CD14-positive monocyte (primary cell): ENCODE measurements at regions not wholly inside any gene's neighbourhood (a gene's known extent, or its start where the extent isn't known, plus 50 kb on each side); places are given as distances from the start of the nearest gene placed in this dataset.

ENCODE experiments used
- DNase-seq, 3 donors: peaks; one replicate each; pipeline ENCODE4 v3.0.0-alpha.2; 2011 to 2022
- H2AFZ ChIP-seq: 2 replicates; pipeline ENCODE4 v1.6.0; 2012; ENCODE audit warnings: mild to moderate bottlenecking, low read depth, low read length, inconsistent platforms; ENCODE audit not compliant: insufficient read depth, poor library complexity, severe bottlenecking
- H3K27ac ChIP-seq, 2 donors: 1 replicate in 1 of 2; 2 replicates in 1 of 2; pipeline ENCODE4 v1.5.1; 2012 to 2013; ENCODE audit warnings: low read length in 2 of 2, control low read depth in 1 of 2, inconsistent platforms in 1 of 2, low read depth in 1 of 2, mild to moderate bottlenecking in 1 of 2
- H3K27me3 ChIP-seq, 2 donors: one replicate each; pipeline versions ENCODE4 v1.6.0 to v1.6.1; 2011 to 2013; ENCODE audit warnings: low read length in 2 of 2; ENCODE audit not compliant: control insufficient read depth in 2 of 2, insufficient read depth in 2 of 2
- H3K36me3 ChIP-seq, 2 donors: replicated peaks in 1 of 2; 1 replicate in 1 of 2; 2 replicates in 1 of 2; pipeline versions ENCODE4 v1.5.1 to v1.6.1; 2012 to 2013; ENCODE audit warnings: low read length in 2 of 2, control low read depth in 1 of 2, inconsistent platforms in 1 of 2, mild to moderate bottlenecking in 1 of 2; ENCODE audit not compliant: insufficient read depth in 2 of 2, control insufficient read depth in 1 of 2
- H3K4me1 ChIP-seq, 2 donors: 1 replicate in 1 of 2; 2 replicates in 1 of 2; pipeline versions ENCODE4 v1.5.1 to v1.6.1; 2012 to 2013; ENCODE audit warnings: low read length in 2 of 2, control low read depth in 1 of 2, inconsistent platforms in 1 of 2, mild to moderate bottlenecking in 1 of 2, moderate library complexity in 1 of 2; ENCODE audit not compliant: insufficient read depth in 2 of 2, control insufficient read depth in 1 of 2
- H3K4me2 ChIP-seq: replicated peaks from 2 replicates; pipeline ENCODE3; 2012; ENCODE audit warnings: low read length, moderate library complexity, mild to moderate bottlenecking; ENCODE audit not compliant: poor library complexity, severe bottlenecking; ENCODE audit errors: extremely low read depth
- H3K4me3 ChIP-seq, 3 experiments: fragments of 200-600 bp in 1 of 3; sonication (generic) in 1 of 3; replicated peaks in 1 of 3; 1 replicate in 2 of 3; 2 replicates in 1 of 3; pipeline ENCODE4 v1.5.1; 2011 to 2013; ENCODE audit warnings: low read length in 3 of 3, mild to moderate bottlenecking in 3 of 3, control low read depth in 2 of 3, low read depth in 2 of 3, inconsistent platforms in 1 of 3, moderate library complexity in 1 of 3
- H3K79me2 ChIP-seq: 2 replicates; pipeline ENCODE4 v1.6.0; 2012; ENCODE audit warnings: mild to moderate bottlenecking, control low read depth, inconsistent platforms, low read length, moderate library complexity; ENCODE audit not compliant: insufficient read depth
- H3K9ac ChIP-seq: 2 replicates; pipeline ENCODE4 v1.6.0; 2017; ENCODE audit warnings: low read length, mild to moderate bottlenecking; ENCODE audit not compliant: insufficient read depth, poor library complexity, severe bottlenecking
- H3K9me3 ChIP-seq, 2 donors: replicated peaks in 1 of 2; 1 replicate in 1 of 2; 2 replicates in 1 of 2; pipeline versions ENCODE4 v1.5.1 to v1.6.1; 2012 to 2013; ENCODE audit warnings: low read length in 2 of 2, control low read depth in 1 of 2; ENCODE audit not compliant: control insufficient read depth in 1 of 2, insufficient read depth in 1 of 2
- H4K20me1 ChIP-seq: 2 replicates; pipeline ENCODE4 v1.6.0; 2012; ENCODE audit warnings: mild to moderate bottlenecking, low read length, control low read depth, moderate library complexity; ENCODE audit not compliant: insufficient read depth
- H3K27ac Mint-ChIP-seq, 7 donors: one replicate each; pipeline ENCODE4 v1.8.0; 2020; ENCODE audit warnings: mild to moderate bottlenecking in 7 of 7, mixed read lengths in 7 of 7, moderate library complexity in 6 of 7, inconsistent platforms in 2 of 7
- H3K27me3 Mint-ChIP-seq, 3 donors: one replicate each; pipeline ENCODE4 v1.8.0; 2021 to 2022; ENCODE audit warnings: low read depth in 3 of 3, mild to moderate bottlenecking in 3 of 3, mixed read lengths in 3 of 3, moderate library complexity in 3 of 3, inconsistent platforms in 1 of 3
- H3K36me3 Mint-ChIP-seq, 2 donors: one replicate each; pipeline ENCODE4 v1.8.0; 2020; ENCODE audit warnings: mixed read lengths in 2 of 2, inconsistent platforms in 1 of 2, mild to moderate bottlenecking in 1 of 2
- H3K4me1 Mint-ChIP-seq: one replicate; pipeline ENCODE4 v1.8.0; 2020; ENCODE audit warnings: mild to moderate bottlenecking, mixed read lengths
- H3K4me3 Mint-ChIP-seq, 2 donors: one replicate each; pipeline ENCODE4 v1.8.0; 2020; ENCODE audit warnings: mild to moderate bottlenecking in 2 of 2, mixed read lengths in 2 of 2, moderate library complexity in 1 of 2
- H3K9me3 Mint-ChIP-seq, 7 donors: one replicate each; pipeline ENCODE4 v1.8.0; 2020 to 2022; ENCODE audit warnings: mixed read lengths in 7 of 7, mild to moderate bottlenecking in 6 of 7, moderate library complexity in 6 of 7, inconsistent platforms in 2 of 7
- WGBS: methylation state at CpG from one replicate; pipeline ENCODE4 v1.1.5; 2013; ENCODE audit warnings: missing lambda C conversion rate; ENCODE audit not compliant: insufficient coverage; 5-methylcytosine and 5-hydroxymethylcytosine counted together
- intact Hi-C, 2 donors: fragments of 100-400 bp; cut with micrococcal nuclease; formaldehyde crosslinking; loops; one replicate each; pipeline versions ENCODE4 v1.15.0 to v1.15.1; 2023
- TF ChIP-seq, protein P1 (sequence below): fragments of 200-600 bp; IDR thresholded peaks from one replicate; pipeline ENCODE4 v1.8.0; 2022; ENCODE audit warnings: antibody characterized with exemption, mild to moderate bottlenecking

DNA sequence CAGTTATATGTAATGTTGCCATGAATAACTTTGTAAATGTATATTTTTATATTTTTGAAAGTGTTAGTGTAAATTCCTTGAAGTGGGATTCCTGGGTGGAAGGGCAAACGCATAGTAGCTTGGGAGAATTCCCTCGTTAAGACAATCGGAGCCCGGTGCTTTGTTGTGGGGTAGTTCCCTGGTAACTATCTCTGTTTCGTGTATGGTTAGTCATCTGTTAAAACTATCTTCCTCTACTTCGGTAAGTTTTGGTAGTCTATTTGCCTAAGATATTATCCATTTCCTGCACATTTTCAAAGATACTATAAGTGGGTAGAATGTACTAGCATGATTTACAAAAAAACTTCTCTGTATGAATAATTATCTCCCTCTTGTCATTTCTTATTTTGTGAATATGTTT, 113.8 kb upstream of the NRXN1 start:
- H3K4me3 ChIP-seq: no peak overlapping the region
- Mint-ChIP-seq H3K27me3 (peaks cover 0 to 2% (median 0%) of the 10 kb centered on the region in 3 donors), H3K27ac (no peak overlapping the region), H3K36me3 (no peaks in the 10 kb centered on the region), H3K9me3 (peaks cover 0 to 10% (median 3%) of the 10 kb centered on the region in 7 donors), H3K4me1 (no peaks in the 10 kb centered on the region), H3K4me3 (no peak overlapping the region)
- intact Hi-C loops: no loop called here
- H3K36me3 ChIP-seq: no peaks in the 10 kb centered on the region
- no peaks in the 10 kb centered on the region for H4K20me1 ChIP-seq
- no peaks in the 10 kb centered on the region for H3K79me2 ChIP-seq
- H2AFZ ChIP-seq: no peak overlapping the region
- no CpG with 5 or more reads among the region's 6 CpGs for WGBS
- no peak for DNase-seq
- H3K27me3 ChIP-seq: no peaks in the 10 kb centered on the region
- no peak overlapping the region for H3K4me2 ChIP-seq
- peaks cover 4% of the 10 kb centered on the region in 2 donors for H3K9me3 ChIP-seq
- no peaks in the 10 kb centered on the region for H3K4me1 ChIP-seq
- TF ChIP-seq, protein P1, sequence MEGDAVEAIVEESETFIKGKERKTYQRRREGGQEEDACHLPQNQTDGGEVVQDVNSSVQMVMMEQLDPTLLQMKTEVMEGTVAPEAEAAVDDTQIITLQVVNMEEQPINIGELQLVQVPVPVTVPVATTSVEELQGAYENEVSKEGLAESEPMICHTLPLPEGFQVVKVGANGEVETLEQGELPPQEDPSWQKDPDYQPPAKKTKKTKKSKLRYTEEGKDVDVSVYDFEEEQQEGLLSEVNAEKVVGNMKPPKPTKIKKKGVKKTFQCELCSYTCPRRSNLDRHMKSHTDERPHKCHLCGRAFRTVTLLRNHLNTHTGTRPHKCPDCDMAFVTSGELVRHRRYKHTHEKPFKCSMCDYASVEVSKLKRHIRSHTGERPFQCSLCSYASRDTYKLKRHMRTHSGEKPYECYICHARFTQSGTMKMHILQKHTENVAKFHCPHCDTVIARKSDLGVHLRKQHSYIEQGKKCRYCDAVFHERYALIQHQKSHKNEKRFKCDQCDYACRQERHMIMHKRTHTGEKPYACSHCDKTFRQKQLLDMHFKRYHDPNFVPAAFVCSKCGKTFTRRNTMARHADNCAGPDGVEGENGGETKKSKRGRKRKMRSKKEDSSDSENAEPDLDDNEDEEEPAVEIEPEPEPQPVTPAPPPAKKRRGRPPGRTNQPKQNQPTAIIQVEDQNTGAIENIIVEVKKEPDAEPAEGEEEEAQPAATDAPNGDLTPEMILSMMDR: no peak
- H3K27ac ChIP-seq: no peak overlapping the region
- no peak overlapping the region for H3K9ac ChIP-seq

DNA sequence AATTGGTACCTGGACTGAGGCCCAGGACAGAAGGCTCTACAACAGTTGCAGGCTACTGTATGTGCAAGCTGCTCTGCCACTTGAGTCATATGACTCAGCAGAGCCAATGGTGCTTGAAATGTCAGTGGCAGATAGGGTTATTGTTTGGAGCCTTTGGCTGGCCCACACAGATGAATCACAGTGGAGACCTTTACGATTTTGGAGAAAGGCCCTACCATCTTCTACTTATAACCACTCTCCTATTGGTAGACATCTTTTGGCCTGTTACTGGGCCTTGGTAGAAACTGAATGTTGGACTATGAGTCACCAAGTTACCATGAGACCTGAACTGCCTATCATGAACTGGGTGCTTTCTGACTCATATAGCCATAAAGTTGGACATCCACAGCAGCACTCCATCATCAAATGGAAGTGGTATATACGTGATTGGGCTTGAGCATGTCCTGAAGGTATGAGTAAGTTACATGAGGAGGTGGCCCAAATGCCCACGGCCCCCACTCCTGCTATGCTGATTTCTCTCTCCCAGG, 88.9 kb upstream of the NRXN1 start:
- H3K4me1 ChIP-seq: no peaks in the 10 kb centered on the region
- no CpG with 5 or more reads among the region's 3 CpGs for WGBS
- H3K4me3 ChIP-seq: no peak overlapping the region
- no peak overlapping the region for H3K4me2 ChIP-seq
- no peaks in the 10 kb centered on the region for H3K36me3 ChIP-seq
- no peak overlapping the region for H3K27ac ChIP-seq
- H3K79me2 ChIP-seq: no peaks in the 10 kb centered on the region
- peaks cover 0 to 11% (median 5%) of the 10 kb centered on the region in 7 donors for H3K9me3 Mint-ChIP-seq
- no peaks in the 10 kb centered on the region for H3K27me3 ChIP-seq
- H3K9ac ChIP-seq: no peak overlapping the region
- H3K36me3 Mint-ChIP-seq: no peaks in the 10 kb centered on the region
- intact Hi-C loops: no loop called here
- H3K4me3 Mint-ChIP-seq: no peak overlapping the region
- H3K27me3 Mint-ChIP-seq: no peaks in the 10 kb centered on the region
- no peak overlapping the region for H2AFZ ChIP-seq
- peaks cover 4 to 8% of the 10 kb centered on the region in 2 donors for H3K9me3 ChIP-seq
- no peak overlapping the region for H3K27ac Mint-ChIP-seq
- TF ChIP-seq, protein P1: no peak
- H3K4me1 Mint-ChIP-seq: no peaks in the 10 kb centered on the region
- H4K20me1 ChIP-seq: no peaks in the 10 kb centered on the region
- DNase-seq: no peak
